HG03469 (cell line): ENCODE measurements at regions not wholly inside any gene's neighbourhood (a gene's known extent, or its start where the extent isn't known, plus 50 kb on each side); places are given as distances from the start of the nearest gene placed in this dataset.
A peak's percentile ranks its signal among the peaks of the same experiment; 100 is the strongest.
"Not testable (repeated sequence)": the region's sequence is repeated elsewhere in the genome, so short reads cannot be mapped to it uniquely, and the experiment has no call there.

ENCODE experiments used
- ATAC-seq: cut with Tn5 transposase; IDR thresholded peaks from one replicate; pipeline ENCODE4 v1.9.1; 2021; ENCODE audit warnings: mild to moderate bottlenecking, moderate library complexity, moderate number of reproducible peaks; ENCODE audit not compliant: unreplicated experiment

DNA sequence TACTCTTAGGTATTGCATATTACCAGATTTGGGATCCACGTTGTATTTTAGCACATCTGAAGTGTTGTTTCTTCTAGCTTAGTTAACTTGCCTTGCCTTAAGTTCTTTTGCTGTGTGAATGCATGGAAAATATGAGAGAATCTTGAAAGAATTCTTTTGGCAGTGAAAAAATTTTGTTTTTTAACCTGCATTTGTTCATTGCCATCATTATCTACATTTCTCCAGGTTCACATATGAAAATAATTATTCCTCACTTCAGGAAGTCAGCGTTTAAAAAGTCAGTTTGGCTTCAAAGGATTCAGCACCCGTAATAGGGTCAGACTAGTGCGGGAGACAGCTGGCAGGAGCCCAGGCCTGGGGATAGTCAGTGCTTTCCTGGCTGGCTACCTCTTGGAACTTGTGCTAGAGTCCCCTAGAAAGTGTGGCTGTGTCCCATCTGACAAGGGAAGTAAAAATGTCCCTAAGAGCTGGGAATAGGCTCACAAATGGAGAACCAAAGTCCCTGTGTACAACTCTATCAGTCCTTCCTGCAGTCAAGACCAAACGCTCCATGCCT is 251.9 kb upstream of the KLF3 start:
- no peak for ATAC-seq

DNA sequence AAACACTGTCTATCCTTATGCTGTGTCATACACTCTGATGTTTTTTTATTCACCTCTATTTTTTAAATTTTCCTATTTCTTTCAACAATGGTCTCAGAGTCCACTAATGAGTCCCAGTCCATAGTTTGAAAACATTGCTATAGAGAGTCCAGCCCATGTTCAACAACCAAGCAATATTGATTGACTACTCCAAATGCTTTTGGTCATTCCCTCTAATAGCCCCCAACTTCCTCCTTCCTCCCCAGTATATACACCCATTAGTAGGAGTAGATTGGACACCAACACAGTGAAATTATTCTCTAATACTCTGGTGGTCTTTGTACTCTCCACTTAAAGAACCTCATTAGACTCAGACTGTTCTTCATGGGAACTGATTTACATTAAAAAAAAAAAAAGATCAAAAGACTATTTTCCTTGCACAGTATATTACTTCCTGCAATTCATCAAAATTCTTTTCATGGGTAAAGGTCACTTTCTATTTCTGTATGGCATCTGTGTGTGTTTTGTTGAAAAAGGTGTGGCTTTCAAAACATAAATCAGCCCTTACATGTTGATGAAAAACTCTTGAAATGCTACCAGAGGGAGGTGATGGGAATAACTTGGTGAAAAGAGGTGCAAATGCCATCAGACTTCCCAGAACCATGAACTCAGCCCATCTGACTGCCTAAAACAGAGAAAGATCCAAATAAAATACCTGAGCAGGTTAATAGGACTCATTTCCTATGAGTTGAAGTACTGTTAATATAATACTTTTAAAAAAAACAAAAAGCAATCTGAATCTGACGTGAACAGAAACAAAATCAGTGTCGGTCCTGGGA is 250.3 kb upstream of the KLF3 start:
- ATAC-seq: no peak

DNA sequence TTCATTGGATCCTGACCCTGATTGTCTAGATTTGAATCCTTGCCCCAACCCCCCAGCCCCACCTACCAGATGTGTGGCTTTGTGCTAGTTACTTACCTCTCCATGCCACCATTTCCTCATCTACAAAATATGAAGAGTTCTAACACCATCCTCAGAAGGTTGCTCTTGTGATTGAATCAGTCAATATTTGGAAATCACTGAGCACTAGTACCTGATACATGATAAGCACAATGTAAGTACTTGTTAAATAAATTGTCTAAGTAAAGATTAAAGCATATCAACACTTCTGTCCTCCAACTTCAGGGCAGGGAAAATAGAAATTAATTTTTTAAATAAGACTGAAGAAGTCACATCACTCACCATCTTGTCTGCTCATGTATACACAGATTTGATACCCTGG is 249.6 kb upstream of the KLF3 start:
- no peak for ATAC-seq

DNA sequence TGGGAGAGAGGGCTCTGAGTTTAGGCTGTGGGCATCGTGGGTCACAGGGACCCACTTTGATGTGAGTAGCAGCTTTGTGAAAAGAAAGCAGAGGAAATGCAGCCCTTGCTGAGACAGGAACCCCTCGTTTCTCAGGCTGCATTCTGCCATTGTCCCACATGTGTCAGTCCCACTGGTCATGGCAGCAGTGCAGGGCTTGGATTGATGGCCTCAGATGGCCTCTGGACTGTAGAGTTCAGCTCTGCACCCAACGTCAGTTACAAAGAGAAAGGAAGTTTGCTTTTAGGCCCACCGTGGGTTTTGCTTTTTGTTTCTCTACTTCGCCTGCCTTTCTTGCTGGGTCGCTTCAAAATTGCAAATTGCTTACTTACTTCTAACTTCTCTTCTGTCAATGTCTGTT is 248.3 kb upstream of the KLF3 start:
- ATAC-seq: no peak

DNA sequence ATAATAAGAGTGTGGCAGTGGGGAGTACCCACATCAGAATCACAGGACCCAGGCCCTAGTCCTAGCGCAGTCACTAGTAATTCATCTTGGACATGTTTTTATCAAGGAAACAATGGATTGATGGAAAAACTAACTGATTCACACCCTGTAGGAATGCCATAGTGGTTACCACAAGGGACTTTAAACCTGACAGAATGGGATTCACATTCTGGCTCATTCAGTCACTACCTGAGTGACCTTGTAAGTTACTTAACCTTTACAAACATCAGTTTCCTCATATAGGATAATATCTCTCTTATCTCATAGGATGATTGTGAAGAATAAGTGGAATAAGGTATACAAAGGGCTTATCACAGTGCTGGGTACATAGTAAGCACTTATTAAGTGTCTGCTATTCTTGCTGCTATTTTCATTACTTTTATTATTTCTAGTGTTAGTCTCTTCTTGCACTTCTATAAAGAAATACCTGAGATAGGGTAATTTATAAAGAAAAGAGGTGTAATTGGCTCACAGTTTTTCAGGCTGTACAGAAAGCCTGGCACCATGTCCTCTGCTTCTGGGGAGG is 247.5 kb upstream of the KLF3 start:
- ATAC-seq: no peak

DNA sequence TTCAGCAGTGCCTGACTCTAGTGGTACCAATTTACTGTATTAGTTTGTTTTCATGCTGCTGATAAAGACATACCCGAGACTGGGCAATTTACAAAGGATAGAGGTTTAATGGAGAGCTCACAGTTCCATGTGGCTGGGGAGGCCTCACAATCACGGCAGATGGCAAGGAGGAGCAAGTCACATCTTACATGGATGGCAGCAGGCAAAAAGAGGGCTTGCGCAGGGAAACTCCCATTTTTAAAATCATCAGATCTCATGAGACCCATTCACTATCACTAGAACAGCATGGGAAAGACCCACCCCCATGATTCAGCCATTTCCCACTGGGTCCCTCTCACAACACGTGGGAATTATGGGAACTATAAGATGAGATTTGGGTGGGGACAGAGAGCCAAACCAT is 243.7 kb upstream of the KLF3 start:
- not testable (repeated sequence) for ATAC-seq

DNA sequence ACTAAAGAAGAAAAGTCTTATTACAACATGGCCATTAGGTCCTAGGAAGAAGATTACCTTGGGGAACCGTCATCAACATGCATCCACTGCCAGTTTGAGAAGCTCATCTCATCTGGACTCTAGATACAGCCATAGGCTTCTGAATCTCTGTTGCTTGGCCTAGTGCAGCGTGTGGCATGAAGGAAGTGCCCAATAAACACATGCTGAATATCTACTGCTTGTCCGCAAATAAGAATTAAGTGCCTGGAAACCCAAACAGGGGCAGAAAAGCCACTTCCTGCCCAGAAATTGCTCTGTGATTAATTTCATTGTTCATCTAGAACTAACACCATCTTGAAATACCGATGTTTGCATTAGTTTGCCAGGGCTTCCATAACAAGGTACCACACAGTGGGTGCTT is 241.1 kb upstream of the KLF3 start:
- ATAC-seq: no peak

DNA sequence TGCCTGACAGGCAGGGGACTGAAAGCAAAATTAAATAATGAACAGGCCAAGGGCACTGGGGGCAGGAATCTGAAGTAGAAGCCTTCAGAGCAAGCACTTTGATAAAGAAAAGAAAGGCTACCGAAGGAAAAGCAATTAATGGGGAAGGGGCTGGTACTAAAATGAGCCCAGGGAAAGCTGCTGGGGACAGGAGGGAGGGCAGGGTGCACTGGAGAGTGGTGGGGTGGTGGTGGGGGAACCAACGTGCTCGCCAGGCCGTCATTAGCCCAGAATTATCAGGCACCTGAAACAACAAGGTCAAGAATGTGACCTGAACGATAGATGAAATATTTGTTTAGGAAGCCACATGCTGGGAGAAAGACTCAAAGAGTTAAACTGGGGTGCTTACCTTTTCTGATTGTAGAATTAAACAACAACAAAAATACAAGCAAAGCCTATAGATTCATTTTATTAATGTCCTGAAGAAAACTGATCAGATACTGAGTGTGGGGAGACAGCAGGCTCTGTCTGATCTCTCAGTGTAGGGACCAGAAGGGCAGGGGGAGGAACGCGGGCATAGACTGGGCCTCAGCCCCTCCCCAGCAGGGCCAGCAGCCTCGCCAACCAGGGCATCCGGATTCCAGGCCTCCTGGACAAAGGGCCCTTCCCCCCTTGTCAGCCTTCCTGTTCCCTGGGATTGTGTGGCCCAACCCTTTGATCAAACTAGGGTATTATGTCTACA is 239.7 kb upstream of the KLF3 start:
- no peak for ATAC-seq

DNA sequence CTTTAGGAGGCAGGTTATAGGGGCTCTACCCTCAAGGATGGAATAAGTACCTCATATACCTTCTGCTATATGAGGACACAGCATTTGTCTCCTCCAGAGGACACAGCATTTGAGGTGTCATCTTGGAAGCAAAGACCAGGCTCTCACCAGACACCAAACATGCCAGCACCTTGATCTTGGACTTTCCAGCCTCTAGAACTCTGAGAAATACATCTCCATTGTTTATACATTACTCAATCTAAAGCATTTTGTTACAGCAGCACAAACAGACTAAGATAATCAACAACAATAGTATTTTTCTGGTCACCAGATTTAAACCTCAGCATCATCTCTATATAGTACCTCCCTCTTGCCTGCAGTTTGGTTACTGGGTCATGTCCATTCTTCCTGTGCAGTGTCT is 237.5 kb upstream of the KLF3 start:
- no peak for ATAC-seq

DNA sequence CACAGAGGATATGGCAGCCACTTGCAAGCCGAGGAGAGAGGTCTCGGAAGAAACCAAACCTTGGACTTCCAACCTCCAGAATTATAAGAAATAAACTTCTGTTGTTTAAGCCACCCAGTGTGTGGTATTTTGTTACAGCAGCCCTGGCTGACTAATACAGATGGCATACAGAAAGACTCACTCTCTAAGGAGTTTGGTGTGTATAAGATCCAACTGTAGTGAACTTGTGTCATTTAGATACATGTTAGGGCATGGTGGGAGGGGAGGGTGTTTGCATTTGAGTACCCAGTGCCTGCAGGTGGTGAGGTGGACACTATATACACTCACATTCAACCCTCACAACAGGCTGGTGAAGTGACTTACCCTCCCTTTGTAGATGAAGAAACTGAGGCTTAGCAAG is 233.2 kb upstream of the KLF3 start:
- no peak for ATAC-seq

DNA sequence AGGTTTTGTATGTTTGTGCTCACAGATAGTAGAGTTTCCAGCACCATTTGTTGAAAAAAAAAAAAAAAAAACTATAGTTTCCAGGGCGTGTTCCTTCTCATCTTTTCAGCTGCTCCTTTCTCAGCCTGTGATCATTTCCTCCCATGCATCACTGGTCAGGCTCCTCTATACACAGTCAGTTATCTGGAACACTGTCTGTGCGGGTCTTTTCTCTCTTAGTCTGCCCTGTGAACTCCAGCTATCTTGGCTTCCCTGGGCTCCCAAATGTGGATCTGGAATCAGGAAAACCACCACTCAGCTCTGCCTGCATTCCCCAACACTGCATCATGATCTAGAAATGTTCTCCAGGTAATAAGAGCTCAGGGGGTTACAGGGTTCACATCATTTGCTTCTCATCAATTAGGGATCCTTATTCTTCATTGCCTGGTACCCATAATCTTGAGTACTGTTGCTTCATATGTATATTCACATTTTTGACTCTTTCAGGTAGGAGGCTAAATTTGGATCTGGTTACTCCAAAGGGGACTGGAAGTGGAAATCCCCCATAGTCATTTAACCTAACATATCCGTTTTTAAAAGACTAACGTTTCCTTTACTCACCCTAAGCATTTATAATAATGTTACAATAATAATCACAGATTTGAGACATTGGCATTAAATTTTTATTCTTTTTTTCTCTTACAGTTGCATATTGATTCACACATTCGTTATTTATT is 221.8 kb upstream of the KLF3 start:
- no peak for ATAC-seq

DNA sequence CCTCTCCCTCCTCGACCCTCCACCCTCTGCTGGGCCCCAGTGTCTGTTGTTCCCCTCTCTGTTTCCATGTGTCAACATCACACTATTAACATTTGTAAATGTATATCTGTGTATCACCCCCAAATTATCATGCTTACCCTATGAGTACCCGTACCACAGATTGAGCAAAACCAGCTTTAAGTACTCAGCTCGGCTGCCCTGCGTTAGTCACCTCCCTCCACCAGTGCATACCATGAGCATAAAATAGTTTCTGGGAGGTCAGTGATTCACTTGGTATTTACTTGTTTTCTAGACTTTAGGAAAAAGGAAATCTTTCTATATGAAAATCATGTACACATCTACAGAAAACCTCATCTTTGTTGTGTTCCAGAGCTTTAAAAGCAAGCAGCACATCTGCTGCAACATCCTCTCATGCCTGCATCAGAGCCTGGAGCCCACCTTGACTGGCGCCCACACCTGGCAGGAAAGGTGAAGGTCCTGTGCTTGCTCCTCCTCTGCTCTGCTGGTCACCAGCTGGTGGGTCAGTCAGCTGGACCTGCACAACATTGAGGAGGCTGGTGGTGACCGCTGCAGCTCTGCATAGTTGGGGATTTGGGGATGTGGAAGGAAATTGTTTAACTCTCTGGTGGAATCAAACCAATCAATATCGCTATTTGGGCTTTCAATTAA is 214.4 kb upstream of the KLF3 start:
- ATAC-seq: no peak

DNA sequence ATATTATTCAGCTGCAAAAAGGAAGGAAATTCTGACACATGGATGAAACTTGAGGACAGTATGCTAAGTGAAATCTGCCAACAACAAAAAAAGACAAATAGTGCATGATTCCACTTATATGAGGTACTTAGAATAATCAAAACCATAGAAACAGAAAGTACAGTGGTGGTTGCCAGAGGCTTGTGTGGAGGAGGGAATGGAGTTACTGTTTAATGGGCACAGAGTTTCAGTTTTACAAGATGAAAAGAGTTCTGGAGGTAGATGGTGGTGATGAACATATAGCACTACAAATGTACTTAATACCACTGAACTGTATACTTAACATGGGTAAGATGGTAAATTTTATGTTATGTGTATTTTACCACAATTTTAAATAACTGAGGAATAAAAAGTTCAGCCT is 212.0 kb upstream of the KLF3 start:
- peak; percentile 37 for ATAC-seq

DNA sequence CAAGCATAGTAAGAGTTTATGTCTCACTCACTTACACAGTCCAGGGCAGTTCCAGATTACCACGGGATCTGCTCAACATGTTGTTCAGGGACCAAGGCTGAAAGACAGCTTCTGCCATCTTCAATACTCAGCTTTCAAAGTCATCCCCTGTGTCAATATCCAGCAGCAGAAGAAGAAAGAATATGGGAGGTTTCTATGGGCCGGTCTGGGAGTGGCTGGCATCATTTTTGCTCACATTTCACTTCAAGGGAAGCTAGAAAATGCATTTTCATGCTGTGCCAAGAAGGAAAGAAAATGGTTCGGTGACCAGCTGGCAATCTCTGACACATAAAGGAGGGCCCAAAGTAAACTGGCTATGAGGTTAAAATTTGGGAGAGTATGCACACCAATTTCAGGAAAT is 211.5 kb upstream of the KLF3 start:
- ATAC-seq: no peak

DNA sequence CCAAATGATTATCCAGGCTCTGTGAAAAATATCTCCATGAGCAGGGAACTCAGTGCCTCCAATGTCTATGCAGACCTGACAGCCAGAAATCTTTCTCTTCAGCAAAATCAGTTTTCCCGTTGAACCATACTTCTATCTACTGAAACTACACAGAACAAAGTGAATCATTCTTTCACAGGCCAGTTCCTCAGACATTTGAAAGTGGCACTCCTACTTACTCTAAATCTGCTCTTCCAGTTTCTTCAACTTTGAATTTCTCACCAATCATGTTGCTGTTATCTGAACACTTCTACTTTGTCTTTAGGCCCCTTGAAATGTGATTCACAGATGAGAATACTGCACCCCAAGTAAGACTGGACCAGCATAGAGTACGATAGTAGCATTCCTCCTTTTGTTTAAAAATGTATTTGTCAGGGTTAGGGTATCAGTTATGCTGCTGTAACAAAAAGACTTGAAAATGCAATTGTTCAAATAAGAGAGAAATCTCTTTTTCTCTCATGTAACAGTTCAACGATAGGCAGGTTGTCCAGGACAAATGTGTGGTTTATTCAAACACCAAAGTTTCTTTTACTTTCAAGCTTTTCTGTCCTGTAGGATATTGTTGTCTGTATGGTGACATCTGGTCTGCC is 210.6 kb upstream of the KLF3 start:
- ATAC-seq: no peak

DNA sequence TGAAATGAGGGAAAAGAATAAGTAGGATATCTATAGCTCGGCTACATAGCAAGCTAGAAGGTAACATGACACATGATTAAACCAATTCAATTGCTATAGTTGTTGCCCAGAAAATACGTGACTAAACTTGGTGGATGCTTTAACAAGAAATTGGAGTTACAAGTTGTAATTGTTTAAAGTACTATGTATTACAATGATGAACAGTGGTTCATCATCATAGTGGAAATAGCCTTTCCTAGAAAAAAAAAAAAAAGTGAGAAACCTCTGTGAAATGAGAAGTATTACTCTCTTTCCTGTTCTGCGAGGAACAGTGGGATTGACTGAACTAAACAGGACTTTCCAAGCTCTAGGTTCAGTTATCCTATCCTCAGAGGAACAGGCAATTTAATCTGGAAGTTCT is 209.7 kb upstream of the KLF3 start:
- ATAC-seq: no peak

DNA sequence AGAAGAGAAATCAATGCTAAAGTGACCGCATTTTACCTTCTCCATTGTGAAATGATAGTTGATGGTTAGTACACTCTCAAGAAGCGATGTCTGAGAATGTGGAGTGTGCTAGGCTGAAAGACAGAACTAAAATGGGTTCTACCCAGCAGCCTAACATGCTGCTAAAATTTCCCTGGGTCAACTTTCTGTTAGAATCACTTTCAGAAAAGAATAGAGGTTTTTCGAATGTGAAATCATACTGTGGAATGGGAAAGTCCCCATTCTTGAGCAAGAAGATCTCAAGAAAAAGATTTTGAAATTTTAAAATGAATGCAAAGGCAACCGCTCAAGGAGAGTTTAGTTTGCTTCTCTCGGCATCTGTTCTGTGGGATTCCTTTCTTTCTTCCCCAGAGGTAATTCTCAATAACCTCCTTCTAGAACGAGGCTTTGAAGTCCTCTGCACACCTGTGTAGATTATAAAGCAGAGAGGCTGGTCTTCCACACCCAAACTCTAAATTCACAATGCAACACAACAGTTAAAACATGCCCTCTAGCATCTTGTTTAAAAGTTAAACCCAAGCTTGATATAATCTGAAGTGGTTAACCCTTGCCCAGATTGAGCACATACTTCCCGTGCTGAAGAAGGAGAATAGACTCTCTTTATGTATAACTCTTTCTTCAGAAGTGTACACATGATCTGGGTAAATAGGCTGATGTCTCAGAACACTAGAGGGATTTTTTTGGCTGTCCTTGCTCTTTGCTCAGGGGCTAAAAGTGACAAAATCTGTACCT is 208.7 kb upstream of the KLF3 start:
- peak; percentile 66 for ATAC-seq

DNA sequence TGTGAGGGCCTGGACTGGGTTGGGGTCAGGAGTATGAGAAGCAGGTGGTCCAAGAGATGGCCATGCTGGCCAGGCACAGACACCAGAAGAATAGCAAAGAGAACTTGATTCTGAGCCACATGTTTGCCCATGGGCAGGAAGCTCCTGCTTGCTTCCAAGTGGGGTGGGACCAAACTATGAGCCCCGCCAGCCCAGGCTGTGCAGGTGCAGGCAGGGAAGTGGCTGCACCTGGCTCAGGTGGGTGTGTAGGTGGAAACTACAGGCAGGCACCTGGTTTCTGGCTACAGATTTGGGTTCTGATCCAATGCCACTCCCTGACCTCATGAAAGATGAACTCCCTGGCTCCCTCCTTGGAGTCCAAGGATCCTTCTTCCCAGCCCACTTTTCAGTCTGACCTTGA is 207.9 kb upstream of the KLF3 start:
- no peak for ATAC-seq

DNA sequence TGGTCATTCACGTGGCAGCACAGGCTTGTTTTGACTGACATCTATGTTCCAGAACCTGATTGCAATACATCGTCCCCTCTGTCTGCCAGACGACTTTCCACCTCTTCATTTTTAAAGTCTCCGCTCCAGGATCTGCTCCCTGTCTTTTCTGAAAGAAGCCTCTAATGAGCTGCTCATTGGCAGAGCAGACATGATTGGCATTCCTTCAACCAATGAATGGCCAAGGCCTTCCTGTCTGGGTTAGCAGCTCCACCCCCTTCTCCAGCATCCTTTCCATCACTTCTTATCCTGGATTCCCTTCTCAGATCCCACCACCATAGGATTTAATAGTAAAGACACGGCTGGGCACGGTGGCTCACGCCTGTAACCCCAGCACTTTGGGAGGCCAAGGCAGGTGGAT is 202.7 kb upstream of the KLF3 start:
- no peak for ATAC-seq
